Common myeloid progenitor, CD34-positive (primary cell): ENCODE measurements at regions not wholly inside any gene's neighbourhood (a gene's known extent, or its start where the extent isn't known, plus 50 kb on each side); places are given as distances from the start of the nearest gene placed in this dataset.
"Not testable (repeated sequence)": the region's sequence is repeated elsewhere in the genome, so short reads cannot be mapped to it uniquely, and the experiment has no call there.

ENCODE experiments used
- CTCF ChIA-PET: fragments of 350-600 bp; sonication (Branson Sonifier 250); formaldehyde crosslinking; loops from one replicate; lab custom pipeline; 2021; ENCODE audit warnings: antibody characterized with exemption; lab: Charles Lee
- POLR2A ChIA-PET: fragments of 350-600 bp; sonication (Branson Sonifier 250); formaldehyde crosslinking; loops from one replicate; lab custom pipeline; 2021; ENCODE audit warnings: antibody characterized with exemption; lab: Charles Lee
- DNase-seq, 3 donors: peaks; one replicate each; pipeline versions ENCODE4 v3.0.0 to v3.0.0-alpha.2; 2013
- H3K27ac ChIP-seq, 2 experiments: 1 replicate in 1 of 2; 2 replicates in 1 of 2; pipeline ENCODE4 v1.7.0; 2013; ENCODE audit warnings: inconsistent platforms in 2 of 2, low read length in 2 of 2, mild to moderate bottlenecking in 2 of 2, low read depth in 1 of 2, moderate library complexity in 1 of 2; ENCODE audit not compliant: severe bottlenecking in 2 of 2, insufficient read depth in 1 of 2, poor library complexity in 1 of 2
- H3K27me3 ChIP-seq, 5 experiments: replicated peaks in 2 of 5; 1 replicate in 3 of 5; 2 replicates in 2 of 5; pipeline versions ENCODE4 v1.6.1 to v1.7.0; 2013; ENCODE audit warnings: low read length in 4 of 5, mild to moderate bottlenecking in 2 of 5, moderate library complexity in 2 of 5, inconsistent platforms in 1 of 5; ENCODE audit not compliant: insufficient read depth in 5 of 5, control insufficient read depth in 4 of 5
- H3K36me3 ChIP-seq, 4 experiments: 1 replicate in 2 of 4; 2 replicates in 2 of 4; pipeline versions ENCODE4 v1.6.1 to v1.7.0; 2013; ENCODE audit warnings: low read length in 3 of 4, control low read depth in 1 of 4, mild to moderate bottlenecking in 1 of 4; ENCODE audit not compliant: control insufficient read depth in 4 of 4, insufficient read depth in 4 of 4
- H3K4me1 ChIP-seq, 4 experiments: 1 replicate in 3 of 4; 2 replicates in 1 of 4; pipeline versions ENCODE4 v1.6.1 to v1.7.1; 2013; ENCODE audit warnings: low read length in 3 of 4, mild to moderate bottlenecking in 3 of 4, control low read depth in 1 of 4, inconsistent platforms in 1 of 4, moderate library complexity in 1 of 4; ENCODE audit not compliant: control insufficient read depth in 4 of 4, insufficient read depth in 4 of 4; ENCODE audit errors: control extremely low read depth in 1 of 4
- H3K4me3 ChIP-seq, 7 experiments: 1 replicate in 4 of 7; 2 replicates in 3 of 7; pipeline versions ENCODE4 v1.5.1 to v1.7.0; 2013; ENCODE audit warnings: mild to moderate bottlenecking in 7 of 7, low read length in 6 of 7, moderate library complexity in 6 of 7, inconsistent platforms in 2 of 7, low read depth in 2 of 7, control low read depth in 1 of 7; ENCODE audit not compliant: insufficient read depth in 4 of 7, control insufficient read depth in 1 of 7; ENCODE audit errors: extremely low read depth in 1 of 7
- H3K9me3 ChIP-seq, 5 experiments: 1 replicate in 4 of 5; 2 replicates in 1 of 5; pipeline versions ENCODE4 v1.6.1 to v1.7.1; 2013; ENCODE audit warnings: low read length in 4 of 5, mild to moderate bottlenecking in 2 of 5, inconsistent platforms in 1 of 5, low read depth in 1 of 5, moderate library complexity in 1 of 5; ENCODE audit not compliant: control insufficient read depth in 4 of 5, insufficient read depth in 2 of 5; ENCODE audit errors: control extremely low read depth in 1 of 5
- WGBS: methylation state at CpG from one replicate; pipeline ENCODE4 v1.1.5; 2013; ENCODE audit not compliant: insufficient coverage; 5-methylcytosine and 5-hydroxymethylcytosine counted together

- Histone ChIP-seq H3K27ac (no peak overlapping the region), H3K9me3 (no peaks in the 10 kb centered on the region), H3K27me3 (no peaks in the 10 kb centered on the region), H3K4me1 (peaks cover 0 to 4% (median under 1%) of the 10 kb centered on the region in 4 experiments), H3K36me3 (no peaks in the 10 kb centered on the region), H3K4me3 (no peak overlapping the region)
- ChIA-PET CTCF (no interaction called here), POLR2A (no interaction called here)
- DNase-seq = no peak
Measured at GRCh38 chr5:87190687-87191086, 77.0 kb upstream of the RASA1 start.

GRCh38 chr5:87191645-87192044, 76.0 kb upstream of the RASA1 start:
- H3K36me3 ChIP-seq = no peaks in the 10 kb centered on the region
- no peak for DNase-seq
- no peak overlapping the region for H3K27ac ChIP-seq
- H3K9me3 ChIP-seq = no peaks in the 10 kb centered on the region
- no peak overlapping the region for H3K4me3 ChIP-seq
- no peaks in the 10 kb centered on the region for H3K27me3 ChIP-seq
- H3K4me1 ChIP-seq = peaks cover 0 to 4% (median under 1%) of the 10 kb centered on the region in 4 experiments
- ChIA-PET CTCF (no interaction called here), POLR2A (no interaction called here)

- H3K36me3 ChIP-seq = no peaks in the 10 kb centered on the region
- ChIA-PET POLR2A (no interaction called here), CTCF (no interaction called here)
- peak in 2 of 3 donors; percentile 21 to 38 for DNase-seq
- no peak overlapping the region for H3K27ac ChIP-seq
- H3K4me1 ChIP-seq = peaks cover 0 to 4% (median under 1%) of the 10 kb centered on the region in 4 experiments
- WGBS = 30% methylated on average over 4 of the region's 4 CpGs
- no peaks in the 10 kb centered on the region for H3K27me3 ChIP-seq
- H3K9me3 ChIP-seq = no peaks in the 10 kb centered on the region
- no peak overlapping the region for H3K4me3 ChIP-seq
Measured at GRCh38 chr5:87195104-87195591, 72.5 kb upstream of the RASA1 start.

GRCh38 chr5:87195616-87196015, 72.1 kb upstream of the RASA1 start:
- Histone ChIP-seq H3K27ac (no peak overlapping the region), H3K27me3 (no peaks in the 10 kb centered on the region), H3K4me3 (no peak overlapping the region), H3K4me1 (peaks cover 0 to 4% (median under 1%) of the 10 kb centered on the region in 4 experiments), H3K36me3 (no peaks in the 10 kb centered on the region), H3K9me3 (no peaks in the 10 kb centered on the region)
- CTCF ChIA-PET = no interaction called here
- WGBS = 89% methylated on average over 2 of the region's 3 CpGs
- POLR2A ChIA-PET = no interaction called here
- no peak for DNase-seq

- DNase-seq = no peak
- ChIA-PET POLR2A (no interaction called here), CTCF (no interaction called here)
- 100% methylated on average over 4 of the region's 5 CpGs for WGBS
- peaks cover 0 to 4% (median under 1%) of the 10 kb centered on the region in 4 experiments for H3K4me1 ChIP-seq
- no peak overlapping the region for H3K27ac ChIP-seq
- no peaks in the 10 kb centered on the region for H3K36me3 ChIP-seq
- H3K4me3 ChIP-seq = no peak overlapping the region
- peaks cover 0 to 1% (median 0%) of the 10 kb centered on the region in 5 experiments for H3K9me3 ChIP-seq
- no peaks in the 10 kb centered on the region for H3K27me3 ChIP-seq
Measured at GRCh38 chr5:87198010-87198409, 69.7 kb upstream of the RASA1 start.

- CTCF ChIA-PET, H3K4me3 ChIP-seq, H3K4me1 ChIP-seq, POLR2A ChIA-PET, DNase-seq, H3K27me3 ChIP-seq, H3K9me3 ChIP-seq, H3K36me3 ChIP-seq, H3K27ac ChIP-seq: not testable (repeated sequence)
- WGBS = no CpG with 5 or more reads among the region's 1 CpG
Measured at GRCh38 chr5:87199246-87199645, 68.4 kb upstream of the RASA1 start.

GRCh38 chr5:87199704-87200103, 68.0 kb upstream of the RASA1 start:
- CTCF ChIA-PET, H3K27me3 ChIP-seq, H3K9me3 ChIP-seq, H3K4me1 ChIP-seq, POLR2A ChIA-PET, H3K36me3 ChIP-seq, H3K27ac ChIP-seq, H3K4me3 ChIP-seq: not testable (repeated sequence)
- peak in 1 of 3 donors; percentile 12 for DNase-seq
- 100% methylated on average over 1 of the region's 2 CpGs for WGBS
